ENCODE measurements at regions not wholly inside any gene's neighbourhood (a gene's known extent, or its start where the extent isn't known, plus 50 kb on each side); places are given as distances from the start of the nearest gene placed in this dataset.

GRCh38 chr7:46633630-46634240 is 712.7 kb upstream of the IGFBP3 start:
- Histone ChIP-seq H3K27ac (no peak overlapping the region), H3K27me3 (replicated peaks; ENCODE audit: insufficient read depth) (no peaks in the 10 kb centered on the region), H3K4me1 (replicated peaks) (no peaks in the 10 kb centered on the region), H3K9me3 (no peaks in the 10 kb centered on the region), H3K36me3 (no peaks in the 10 kb centered on the region), H3K4me3 (no peak overlapping the region)
- no peak for TF ChIP-seq CTCF (IDR thresholded peaks at IDR 0.05)
- no peak for TF ChIP-seq POLR2AphosphoS5 (IDR thresholded peaks at IDR 0.05)
- TF ChIP-seq POLR2A (IDR thresholded peaks at IDR 0.05): no peak
- intact Hi-C loops (cut with DNase I): no loop called here
- no peak for DNase-seq (ENCODE audit: low spot score)
- 72% methylated on average over 4 of the region's 4 CpGs for WGBS

GRCh38 chr7:46633200-46633599 is 712.1 kb upstream of the IGFBP3 start:
- Histone ChIP-seq H3K4me3 (no peak overlapping the region), H3K36me3 (no peaks in the 10 kb centered on the region), H3K27me3 (replicated peaks; ENCODE audit: insufficient read depth) (no peaks in the 10 kb centered on the region), H3K27ac (no peak overlapping the region), H3K9me3 (no peaks in the 10 kb centered on the region), H3K4me1 (replicated peaks) (no peaks in the 10 kb centered on the region)
- intact Hi-C loops (cut with DNase I): no loop called here
- DNase-seq (ENCODE audit: low spot score): no peak
- 48% methylated on average over 2 of the region's 2 CpGs for WGBS
- no peak for TF ChIP-seq POLR2A (IDR thresholded peaks at IDR 0.05)
- TF ChIP-seq CTCF (IDR thresholded peaks at IDR 0.05): no peak

- Histone ChIP-seq H3K4me3 (no peak overlapping the region), H3K4me1 (replicated peaks) (no peaks in the 10 kb centered on the region), H3K27ac (no peak overlapping the region), H3K27me3 (replicated peaks; ENCODE audit: insufficient read depth) (no peaks in the 10 kb centered on the region), H3K36me3 (no peaks in the 10 kb centered on the region), H3K9me3 (no peaks in the 10 kb centered on the region)
- intact Hi-C loops (cut with DNase I): no loop called here
- TF ChIP-seq POLR2AphosphoS5 (IDR thresholded peaks at IDR 0.05): no peak
- no peak for TF ChIP-seq POLR2A (IDR thresholded peaks at IDR 0.05)
- TF ChIP-seq CTCF (IDR thresholded peaks at IDR 0.05): no peak
- no peak for DNase-seq (ENCODE audit: low spot score)
- WGBS: 79% methylated on average over 2 of the region's 2 CpGs
Measured at GRCh38 chr7:46630031-46630430, 709.0 kb upstream of the IGFBP3 start.

GRCh38 chr7:46628389-46628788 is 707.3 kb upstream of the IGFBP3 start:
- Histone ChIP-seq H3K36me3 (no peaks in the 10 kb centered on the region), H3K27me3 (replicated peaks; ENCODE audit: insufficient read depth) (no peaks in the 10 kb centered on the region), H3K9me3 (no peaks in the 10 kb centered on the region), H3K4me3 (no peak overlapping the region), H3K4me1 (replicated peaks) (no peaks in the 10 kb centered on the region), H3K27ac (no peak overlapping the region)
- TF ChIP-seq CTCF (IDR thresholded peaks at IDR 0.05): no peak
- no peak for TF ChIP-seq POLR2A (IDR thresholded peaks at IDR 0.05)
- no peak for TF ChIP-seq POLR2AphosphoS5 (IDR thresholded peaks at IDR 0.05)
- WGBS: 97% methylated on average over 1 of the region's 1 CpG
- intact Hi-C loops (cut with DNase I): no loop called here
- DNase-seq (ENCODE audit: low spot score): no peak

GRCh38 chr7:46626691-46627310 is 705.7 kb upstream of the IGFBP3 start:
- Histone ChIP-seq H3K27me3 (replicated peaks; ENCODE audit: insufficient read depth) (no peaks in the 10 kb centered on the region), H3K4me1 (replicated peaks) (no peaks in the 10 kb centered on the region), H3K36me3 (no peaks in the 10 kb centered on the region), H3K4me3 (no peak overlapping the region), H3K27ac (no peak overlapping the region), H3K9me3 (no peaks in the 10 kb centered on the region)
- DNase-seq (ENCODE audit: low spot score): no peak
- 76% methylated on average over 5 of the region's 5 CpGs for WGBS
- intact Hi-C loops (cut with DNase I): no loop called here
- TF ChIP-seq POLR2AphosphoS5 (IDR thresholded peaks at IDR 0.05): no peak
- no peak for TF ChIP-seq POLR2A (IDR thresholded peaks at IDR 0.05)
- TF ChIP-seq CTCF (IDR thresholded peaks at IDR 0.05): no peak
